ENCODE measurements at regions not wholly inside any gene's neighbourhood (a gene's known extent, or its start where the extent isn't known, plus 50 kb on each side); places are given as distances from the start of the nearest gene placed in this dataset.

- no peak for DNase-seq
- Mint-ChIP-seq H3K9me3 (peaks cover 4% of the 10 kb centered on the region), H3K36me3 (no peaks in the 10 kb centered on the region), H3K27me3 (peaks cover 5% of the 10 kb centered on the region), H3K27ac (no peak overlapping the region), H3K4me1 (no peaks in the 10 kb centered on the region), H3K4me3 (no peak overlapping the region)
- CTCF ChIA-PET: no interaction called here
These were observed 126.4 kb downstream of the LRRC70 start for GRCh38 chr5:62705022-62705421.

GRCh38 chr5:62702126-62702525, 123.5 kb downstream of the LRRC70 start:
- no peak for DNase-seq
- Mint-ChIP-seq H3K36me3 (no peaks in the 10 kb centered on the region), H3K4me3 (no peak overlapping the region), H3K27ac (no peak overlapping the region), H3K9me3 (no peaks in the 10 kb centered on the region), H3K27me3 (peaks cover 5% of the 10 kb centered on the region), H3K4me1 (no peaks in the 10 kb centered on the region)
- CTCF ChIA-PET: no interaction called here

GRCh38 chr5:62701036-62701435, 122.4 kb downstream of the LRRC70 start:
- H3K27ac Mint-ChIP-seq: no peak overlapping the region
- DNase-seq: no peak
- peaks cover under 1% of the 10 kb centered on the region for H3K27me3 Mint-ChIP-seq
- no peaks in the 10 kb centered on the region for H3K9me3 Mint-ChIP-seq
- CTCF ChIA-PET: no interaction called here
- H3K36me3 Mint-ChIP-seq: no peaks in the 10 kb centered on the region
- no peak overlapping the region for H3K4me3 Mint-ChIP-seq
- H3K4me1 Mint-ChIP-seq: no peaks in the 10 kb centered on the region

GRCh38 chr5:62698756-62699155, 120.1 kb downstream of the LRRC70 start:
- Mint-ChIP-seq H3K4me1 (no peaks in the 10 kb centered on the region), H3K36me3 (no peaks in the 10 kb centered on the region), H3K9me3 (no peaks in the 10 kb centered on the region), H3K27ac (no peak overlapping the region), H3K4me3 (no peak overlapping the region), H3K27me3 (peaks cover 5% of the 10 kb centered on the region)
- no peak for DNase-seq
- CTCF ChIA-PET: no interaction called here

GRCh38 chr5:62695274-62695673, 116.7 kb downstream of the LRRC70 start:
- Mint-ChIP-seq H3K27ac (no peak overlapping the region), H3K36me3 (no peaks in the 10 kb centered on the region), H3K4me3 (no peak overlapping the region), H3K4me1 (peaks cover 2% of the 10 kb centered on the region), H3K9me3 (no peaks in the 10 kb centered on the region), H3K27me3 (peaks cover 5% of the 10 kb centered on the region)
- DNase-seq: no peak
- CTCF ChIA-PET: no interaction called here

- Mint-ChIP-seq H3K27me3 (peaks cover 5% of the 10 kb centered on the region), H3K4me1 (peaks cover 10% of the 10 kb centered on the region), H3K27ac (no peak overlapping the region), H3K4me3 (no peak overlapping the region), H3K9me3 (no peaks in the 10 kb centered on the region), H3K36me3 (no peaks in the 10 kb centered on the region)
- no peak for DNase-seq
- CTCF ChIA-PET: interaction anchor here (0.9 kb wide), 1 partner anchor 233 kb away, joined by 3 read pairs; no protein-coding TSS in a partner anchor
These were observed 114.5 kb downstream of the LRRC70 start for GRCh38 chr5:62692946-62693713.

- Mint-ChIP-seq H3K4me3 (no peak overlapping the region), H3K9me3 (no peaks in the 10 kb centered on the region), H3K27ac (no peak overlapping the region), H3K27me3 (peaks cover 5% of the 10 kb centered on the region), H3K4me1 (peaks cover 10% of the 10 kb centered on the region), H3K36me3 (no peaks in the 10 kb centered on the region)
- no peak for DNase-seq
- CTCF ChIA-PET: no interaction called here
These were observed 113.3 kb downstream of the LRRC70 start for GRCh38 chr5:62691946-62692345.

- Mint-ChIP-seq H3K27me3 (peaks cover 5% of the 10 kb centered on the region), H3K9me3 (no peaks in the 10 kb centered on the region), H3K4me3 (no peak overlapping the region), H3K27ac (no peak overlapping the region), H3K36me3 (no peaks in the 10 kb centered on the region), H3K4me1 (peaks cover 10% of the 10 kb centered on the region)
- CTCF ChIA-PET: no interaction called here
- no peak for DNase-seq
These were observed 111.8 kb downstream of the LRRC70 start for GRCh38 chr5:62690421-62690820.

- CTCF ChIA-PET: interaction anchor here (1.0 kb wide), 1 partner anchor 89 kb away, joined by 3 read pairs; no protein-coding TSS in a partner anchor
- Mint-ChIP-seq H3K27ac (peak overlapping the region; percentile 67), H3K36me3 (no peaks in the 10 kb centered on the region), H3K4me3 (peak overlapping the region; percentile 38), H3K27me3 (peaks cover 5% of the 10 kb centered on the region), H3K4me1 (peaks cover 10% of the 10 kb centered on the region), H3K9me3 (no peaks in the 10 kb centered on the region)
- no peak for DNase-seq
These were observed 111.2 kb downstream of the LRRC70 start for GRCh38 chr5:62689599-62690368.

GRCh38 chr5:62686692-62687091, 108.1 kb downstream of the LRRC70 start:
- Mint-ChIP-seq H3K9me3 (no peaks in the 10 kb centered on the region), H3K4me3 (no peak overlapping the region), H3K27me3 (no peaks in the 10 kb centered on the region), H3K27ac (no peak overlapping the region), H3K36me3 (no peaks in the 10 kb centered on the region), H3K4me1 (peaks cover 10% of the 10 kb centered on the region)
- CTCF ChIA-PET: no interaction called here
- no peak for DNase-seq

GRCh38 chr5:62685221-62685620, 106.6 kb downstream of the LRRC70 start:
- Mint-ChIP-seq H3K4me3 (no peak overlapping the region), H3K4me1 (peaks cover 7% of the 10 kb centered on the region), H3K27ac (no peak overlapping the region), H3K9me3 (no peaks in the 10 kb centered on the region), H3K36me3 (no peaks in the 10 kb centered on the region), H3K27me3 (no peaks in the 10 kb centered on the region)
- DNase-seq: no peak
- CTCF ChIA-PET: no interaction called here

- Mint-ChIP-seq H3K4me3 (no peak overlapping the region), H3K27me3 (no peaks in the 10 kb centered on the region), H3K9me3 (peaks cover 3% of the 10 kb centered on the region), H3K27ac (no peak overlapping the region), H3K36me3 (no peaks in the 10 kb centered on the region), H3K4me1 (no peaks in the 10 kb centered on the region)
- no peak for DNase-seq
- CTCF ChIA-PET: no interaction called here
These were observed 105.7 kb downstream of the LRRC70 start for GRCh38 chr5:62684310-62684709.

GRCh38 chr5:62682059-62682458, 103.4 kb downstream of the LRRC70 start:
- H3K27me3 Mint-ChIP-seq: no peaks in the 10 kb centered on the region
- no peak for DNase-seq
- H3K36me3 Mint-ChIP-seq: no peaks in the 10 kb centered on the region
- peaks cover 9% of the 10 kb centered on the region for H3K9me3 Mint-ChIP-seq
- H3K4me3 Mint-ChIP-seq: no peak overlapping the region
- no peaks in the 10 kb centered on the region for H3K4me1 Mint-ChIP-seq
- CTCF ChIA-PET: no interaction called here
- H3K27ac Mint-ChIP-seq: no peak overlapping the region

GRCh38 chr5:62681117-62681850, 102.7 kb downstream of the LRRC70 start:
- CTCF ChIA-PET: no interaction called here
- Mint-ChIP-seq H3K36me3 (no peaks in the 10 kb centered on the region), H3K27ac (no peak overlapping the region), H3K9me3 (peaks cover 9% of the 10 kb centered on the region), H3K27me3 (no peaks in the 10 kb centered on the region), H3K4me1 (no peaks in the 10 kb centered on the region), H3K4me3 (no peak overlapping the region)
- no peak for DNase-seq
